GM12878 (cell line): ENCODE measurements at regions not wholly inside any gene's neighbourhood (a gene's known extent, or its start where the extent isn't known, plus 50 kb on each side); places are given as distances from the start of the nearest gene placed in this dataset.

ENCODE experiments used
- ATAC-seq: fragments of 200-7000 bp; cut with Tn5 transposase; 3 replicates; pipeline ENCODE4 v1.9.1; 2020; ENCODE audit warnings: mild to moderate bottlenecking, moderate library complexity
- BruUV-seq: library from RNA; stranded (reverse); fragments of 400-500 nt; replicated peaks from 2 replicates; lab custom pipeline; 2021; lab: Mats Ljungman, UMichigan
- CTCF ChIA-PET: fragments of 300-600 bp; sonication (Branson Sonifier 250); formaldehyde crosslinking; extraction: SDS; loops from one replicate; lab custom pipeline; 2021; ENCODE audit warnings: inconsistent platforms; lab: Yijun Ruan, JAX
- POLR2A ChIA-PET: fragments of 350-600 bp; formaldehyde crosslinking; extraction: SDS; loops from one replicate; lab custom pipeline; 2021; ENCODE audit warnings: inconsistent platforms; lab: Charles Lee
- RAD21 ChIA-PET: fragments of 300-600 bp; sonication (Branson Sonifier 250); formaldehyde crosslinking; loops from one replicate; lab custom pipeline; 2023; ENCODE audit warnings: antibody characterized with exemption; ENCODE audit not compliant: unreplicated experiment; lab: Charles Lee
- SMC1A ChIA-PET: fragments of 300-600 bp; sonication (Branson Sonifier 250); formaldehyde crosslinking; loops from one replicate; lab custom pipeline; 2023; ENCODE audit not compliant: unreplicated experiment, uncharacterized antibody; lab: Charles Lee
- DNase-seq: peaks from one replicate; pipeline ENCODE4 v3.0.0-alpha.2; 2011; ENCODE audit warnings: low read depth, low spot score
- FAIRE-seq: peaks from 3 replicates; lab custom pipeline; 2011; peaks lifted over from hg19 to GRCh38; lab: Jason Lieb, UNC
- H2AFZ ChIP-seq: 2 replicates; pipeline ENCODE4 v1.6.0; 2011; ENCODE audit warnings: low read depth, low read length, control low read depth; ENCODE audit not compliant: control insufficient read depth
- H3K27ac ChIP-seq: 2 replicates; pipeline ENCODE4 v1.5.1; 2011; ENCODE audit warnings: control low read depth; ENCODE audit not compliant: control insufficient read depth, insufficient read depth
- H3K27me3 ChIP-seq, 2 experiments: replicated peaks in 1 of 2; 2 replicates each; pipeline versions ENCODE4 v1.6.0 to v1.6.1; 2011; ENCODE audit warnings: low read length in 1 of 2; ENCODE audit not compliant: control insufficient read depth in 2 of 2, insufficient read depth in 2 of 2
- H3K36me3 ChIP-seq, 2 experiments: 2 replicates each; pipeline ENCODE4 v1.5.1; 2011; ENCODE audit warnings: low read length in 1 of 2; ENCODE audit not compliant: control insufficient read depth in 2 of 2, insufficient read depth in 2 of 2
- H3K4me1 ChIP-seq: 2 replicates; pipeline ENCODE4 v1.6.1; 2011; ENCODE audit warnings: mild to moderate bottlenecking, low read length, moderate library complexity, mixed read lengths; ENCODE audit not compliant: control insufficient read depth, insufficient read depth
- H3K4me2 ChIP-seq: 2 replicates; pipeline ENCODE4 v1.6.0; 2011; ENCODE audit warnings: control low read depth; ENCODE audit not compliant: control insufficient read depth, insufficient read depth
- H3K4me3 ChIP-seq: fragments of 200-600 bp; sonication (generic); 2 replicates; pipeline ENCODE4 v1.5.1; 2016
- H3K79me2 ChIP-seq: 2 replicates; pipeline ENCODE4 v1.6.0; 2011; ENCODE audit warnings: low read length; ENCODE audit not compliant: control insufficient read depth, insufficient read depth
- H3K9ac ChIP-seq: 2 replicates; pipeline ENCODE4 v1.8.0; 2011; ENCODE audit warnings: low read length, control low read depth, mixed read lengths; ENCODE audit not compliant: control insufficient read depth, insufficient read depth
- H3K9me3 ChIP-seq: replicated peaks from 3 replicates; pipeline ENCODE4 v1.5.1; 2011; ENCODE audit warnings: mild to moderate bottlenecking, low read length; ENCODE audit not compliant: control insufficient read depth, insufficient read depth
- H4K20me1 ChIP-seq: 2 replicates; pipeline ENCODE4 v1.6.0; 2011; ENCODE audit not compliant: control insufficient read depth, insufficient read depth
- CREB1 ChIP-seq: IDR thresholded peaks from 2 replicates; pipeline ENCODE4 v1.6.1; 2012; ENCODE audit warnings: low read depth, mild to moderate bottlenecking, inconsistent platforms
- E2F4 ChIP-seq: IDR thresholded peaks from 2 replicates; pipeline ENCODE4 v1.6.1; 2012; ENCODE audit warnings: low read depth, low read length, improper control_type of control experiment
- E2F8 ChIP-seq: fragments of 450-650 bp; IDR thresholded peaks from 2 replicates; pipeline ENCODE4 v1.6.1; 2018; ENCODE audit warnings: mild to moderate bottlenecking, low read depth, moderate library complexity; ENCODE audit not compliant: partially characterized antibody
- HDAC2 ChIP-seq: fragments of 200-600 bp; sonication (generic); IDR thresholded peaks from 2 replicates; pipeline ENCODE4 v1.6.1; 2017
- MEF2B ChIP-seq: fragments of 450-650 bp; IDR thresholded peaks from 2 replicates; pipeline ENCODE4 v1.6.1; 2018; ENCODE audit warnings: mild to moderate bottlenecking, moderate library complexity; ENCODE audit not compliant: partially characterized antibody, poor library complexity, severe bottlenecking
- PRDM15 ChIP-seq: fragments of 450-650 bp; formaldehyde crosslinking; IDR thresholded peaks from 2 replicates; pipeline ENCODE4 v1.4.0; 2020; ENCODE audit warnings: mild to moderate bottlenecking, moderate library complexity
- SUPT20H ChIP-seq: IDR thresholded peaks from 2 replicates; pipeline ENCODE4 v1.6.1; 2011; ENCODE audit warnings: low read depth, mild to moderate bottlenecking, low read length, moderate library complexity, borderline replicate concordance; ENCODE audit not compliant: control insufficient read depth
- TARDBP ChIP-seq: IDR thresholded peaks from 2 replicates; pipeline ENCODE4 v1.6.1; 2016; ENCODE audit warnings: borderline replicate concordance
- ZNF207 ChIP-seq: fragments of 450-650 bp; IDR thresholded peaks from 2 replicates; pipeline ENCODE4 v1.6.1; 2014; ENCODE audit warnings: antibody characterized with exemption, mild to moderate bottlenecking, borderline replicate concordance
- WGBS: methylation state at CpG from one replicate; pipeline ENCODE4 v1.1.6; 2016; ENCODE audit warnings: low lambda C conversion rate; ENCODE audit not compliant: insufficient replicate concordance, insufficient coverage; ENCODE audit errors: missing lambda C conversion rate; 5-methylcytosine and 5-hydroxymethylcytosine counted together
- in situ Hi-C: fragments of 300-500 bp; cut with MboI; formaldehyde crosslinking; loops from 9 replicates; pipeline ENCODE4 v1.14.3; 2018; ENCODE audit warnings: mixed read lengths
- intact Hi-C: fragments of 100-400 bp; cut with micrococcal nuclease; formaldehyde crosslinking; loops from one replicate; pipeline ENCODE4 v1.14.2; 2022; ENCODE audit not compliant: unreplicated experiment
- TF ChIP-seq, protein P1 (sequence below): fragments of 450-650 bp; formaldehyde crosslinking; IDR thresholded peaks from 2 replicates; pipeline ENCODE4 v1.5.0; 2022; ENCODE audit warnings: mild to moderate bottlenecking, missing genetic modification characterization
- TF ChIP-seq, protein P2 (sequence below): fragments of 450-650 bp; IDR thresholded peaks from 2 replicates; pipeline ENCODE4 v1.6.1; 2014; ENCODE audit warnings: mild to moderate bottlenecking

DNA sequence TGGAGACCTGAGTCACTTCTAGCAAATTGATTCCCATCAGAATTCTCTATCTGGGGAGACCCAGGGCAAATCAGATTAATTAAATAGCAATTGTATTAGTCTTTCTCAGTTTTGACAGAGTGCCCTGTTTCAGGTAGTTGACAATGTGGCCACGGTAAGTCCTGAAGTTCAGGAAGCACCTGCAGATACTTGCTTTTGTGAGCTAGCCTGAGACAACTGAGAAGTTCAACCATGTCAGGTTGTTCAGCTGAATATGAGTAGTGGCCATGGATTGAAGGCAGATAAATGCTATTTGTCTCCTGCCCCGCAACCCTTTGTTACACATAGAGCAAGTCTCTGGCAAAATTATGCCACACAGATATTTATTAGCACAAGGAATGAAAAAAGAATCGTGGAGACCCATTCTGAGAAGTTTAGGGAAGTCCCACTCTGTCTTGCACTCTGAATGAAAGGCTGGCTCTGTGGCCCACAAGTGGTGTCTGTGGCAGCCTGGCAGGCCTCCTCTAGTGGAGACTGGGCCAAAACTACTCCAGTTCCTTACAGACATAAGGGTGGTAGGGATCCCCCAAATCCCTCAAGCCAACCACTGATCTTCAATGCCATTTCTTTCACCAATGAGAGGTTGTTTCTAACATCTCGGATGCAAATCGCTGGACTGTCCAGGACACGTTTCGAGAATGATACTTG is 61.3 kb downstream of the POU3F3 start:
- Histone ChIP-seq H4K20me1 (no peaks in the 10 kb centered on the region), H3K4me3 (no peak overlapping the region), H3K9me3 (no peaks in the 10 kb centered on the region), H3K9ac (no peak overlapping the region), H3K27me3 (peaks cover 0 to 2% of the 10 kb centered on the region in 2 experiments; a peak in 2 of 4 replicates), H3K4me2 (no peak overlapping the region), H3K79me2 (no peaks in the 10 kb centered on the region), H3K27ac (no peak overlapping the region), H3K4me1 (no peaks in the 10 kb centered on the region), H3K36me3 (no peaks in the 10 kb centered on the region), H2AFZ (no peak overlapping the region)
- BruUV-seq: no TSS peak
- intact Hi-C loops: no loop called here
- WGBS: 37% methylated on average over 7 of the region's 7 CpGs
- RAD21 ChIA-PET: no interaction called here
- in situ Hi-C loops: no loop called here
- FAIRE-seq: no peak
- SMC1A ChIA-PET: no interaction called here
- no peak for DNase-seq
- POLR2A ChIA-PET: no interaction called here
- no peak for ATAC-seq
- CTCF ChIA-PET: no interaction called here
- TF ChIP-seq MEF2B (no peak), E2F8 (no peak), E2F4 (no peak), ZNF207 (no peak), SUPT20H (no peak), PRDM15 (no peak), CREB1 (no peak), HDAC2 (no peak), TARDBP (no peak)
- TF ChIP-seq, protein P1, sequence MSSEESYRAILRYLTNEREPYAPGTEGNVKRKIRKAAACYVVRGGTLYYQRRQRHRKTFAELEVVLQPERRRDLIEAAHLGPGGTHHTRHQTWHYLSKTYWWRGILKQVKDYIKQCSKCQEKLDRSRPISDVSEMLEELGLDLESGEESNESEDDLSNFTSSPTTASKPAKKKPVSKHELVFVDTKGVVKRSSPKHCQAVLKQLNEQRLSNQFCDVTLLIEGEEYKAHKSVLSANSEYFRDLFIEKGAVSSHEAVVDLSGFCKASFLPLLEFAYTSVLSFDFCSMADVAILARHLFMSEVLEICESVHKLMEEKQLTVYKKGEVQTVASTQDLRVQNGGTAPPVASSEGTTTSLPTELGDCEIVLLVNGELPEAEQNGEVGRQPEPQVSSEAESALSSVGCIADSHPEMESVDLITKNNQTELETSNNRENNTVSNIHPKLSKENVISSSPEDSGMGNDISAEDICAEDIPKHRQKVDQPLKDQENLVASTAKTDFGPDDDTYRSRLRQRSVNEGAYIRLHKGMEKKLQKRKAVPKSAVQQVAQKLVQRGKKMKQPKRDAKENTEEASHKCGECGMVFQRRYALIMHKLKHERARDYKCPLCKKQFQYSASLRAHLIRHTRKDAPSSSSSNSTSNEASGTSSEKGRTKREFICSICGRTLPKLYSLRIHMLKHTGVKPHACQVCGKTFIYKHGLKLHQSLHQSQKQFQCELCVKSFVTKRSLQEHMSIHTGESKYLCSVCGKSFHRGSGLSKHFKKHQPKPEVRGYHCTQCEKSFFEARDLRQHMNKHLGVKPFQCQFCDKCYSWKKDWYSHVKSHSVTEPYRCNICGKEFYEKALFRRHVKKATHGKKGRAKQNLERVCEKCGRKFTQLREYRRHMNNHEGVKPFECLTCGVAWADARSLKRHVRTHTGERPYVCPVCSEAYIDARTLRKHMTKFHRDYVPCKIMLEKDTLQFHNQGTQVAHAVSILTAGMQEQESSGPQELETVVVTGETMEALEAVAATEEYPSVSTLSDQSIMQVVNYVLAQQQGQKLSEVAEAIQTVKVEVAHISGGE (CRISPR knock-in tag): no peak
- TF ChIP-seq, protein P2, sequence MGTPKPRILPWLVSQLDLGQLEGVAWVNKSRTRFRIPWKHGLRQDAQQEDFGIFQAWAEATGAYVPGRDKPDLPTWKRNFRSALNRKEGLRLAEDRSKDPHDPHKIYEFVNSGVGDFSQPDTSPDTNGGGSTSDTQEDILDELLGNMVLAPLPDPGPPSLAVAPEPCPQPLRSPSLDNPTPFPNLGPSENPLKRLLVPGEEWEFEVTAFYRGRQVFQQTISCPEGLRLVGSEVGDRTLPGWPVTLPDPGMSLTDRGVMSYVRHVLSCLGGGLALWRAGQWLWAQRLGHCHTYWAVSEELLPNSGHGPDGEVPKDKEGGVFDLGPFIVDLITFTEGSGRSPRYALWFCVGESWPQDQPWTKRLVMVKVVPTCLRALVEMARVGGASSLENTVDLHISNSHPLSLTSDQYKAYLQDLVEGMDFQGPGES: no peak
